Vagina (tissue), 2 donors: ENCODE measurements at regions not wholly inside any gene's neighbourhood (a gene's known extent, or its start where the extent isn't known, plus 50 kb on each side); places are given as distances from the start of the nearest gene placed in this dataset. TPM values are rescaled to one million over a fixed set of nuclear protein-coding genes. Genes with fewer than 3 reads are reported as not detected.

Experiments
- DNase-seq, 2 donors: peaks; one replicate each; pipeline ENCODE4 v3.0.0-alpha.2; 2017; ENCODE audit errors: extremely low spot score in 2 of 2
- H3K27ac ChIP-seq: fragments of 200-600 bp; sonication (generic); one replicate; pipeline ENCODE4 v1.5.1; 2019
- H3K27me3 ChIP-seq: fragments of 200-600 bp; sonication (generic); one replicate; pipeline ENCODE4 v1.5.1; 2019
- H3K36me3 ChIP-seq, 2 donors: fragments of 200-600 bp; sonication (generic); one replicate each; pipeline ENCODE4 v1.5.1; 2017 to 2019
- H3K4me1 ChIP-seq: fragments of 200-600 bp; sonication (generic); one replicate; pipeline ENCODE4 v1.5.1; 2019
- H3K4me3 ChIP-seq, 2 donors: fragments of 200-600 bp; sonication (generic); 1 replicate in 1 of 2; 2 replicates in 1 of 2; pipeline ENCODE4 v1.5.1; 2016 to 2019
- H3K9me3 ChIP-seq: fragments of 200-600 bp; sonication (generic); one replicate; pipeline ENCODE4 v1.5.1; 2019
- CTCF ChIP-seq, 3 experiments: fragments of 450-650 bp in 2 of 3; fragments of 200-600 bp in 1 of 3; sonication (generic) in 1 of 3; IDR thresholded peaks; one replicate each; pipeline ENCODE4 v1.5.1; 2017 to 2019; ENCODE audit warnings: antibody characterized with exemption in 3 of 3, mild to moderate bottlenecking in 2 of 3, moderate library complexity in 2 of 3
- POLR2A ChIP-seq, 2 donors: fragments of 450-650 bp; IDR thresholded peaks; one replicate each; pipeline ENCODE4 v1.6.1; 2017; ENCODE audit warnings: antibody characterized with exemption in 2 of 2, mild to moderate bottlenecking in 2 of 2, moderate library complexity in 2 of 2
- POLR2AphosphoS5 ChIP-seq, 2 donors: sonication (generic); formaldehyde crosslinking; IDR thresholded peaks; one replicate each; pipeline ENCODE4 v1.9.0; 2017; ENCODE audit warnings: antibody characterized with exemption in 2 of 2, mild to moderate bottlenecking in 2 of 2, low read depth in 1 of 2; ENCODE audit not compliant: insufficient read depth in 1 of 2
- intact Hi-C: fragments of 100-400 bp; cut with DNase I; formaldehyde crosslinking; loops from one replicate; pipeline ENCODE4 v1.15.1; 2023
- small RNA-seq: library from RNA; depleted of rRNA; stranded (forward); fragments of <200 nt; gene quantifications from one replicate; pipeline ENCODE3, GENCODE V24; 2016

DNA sequence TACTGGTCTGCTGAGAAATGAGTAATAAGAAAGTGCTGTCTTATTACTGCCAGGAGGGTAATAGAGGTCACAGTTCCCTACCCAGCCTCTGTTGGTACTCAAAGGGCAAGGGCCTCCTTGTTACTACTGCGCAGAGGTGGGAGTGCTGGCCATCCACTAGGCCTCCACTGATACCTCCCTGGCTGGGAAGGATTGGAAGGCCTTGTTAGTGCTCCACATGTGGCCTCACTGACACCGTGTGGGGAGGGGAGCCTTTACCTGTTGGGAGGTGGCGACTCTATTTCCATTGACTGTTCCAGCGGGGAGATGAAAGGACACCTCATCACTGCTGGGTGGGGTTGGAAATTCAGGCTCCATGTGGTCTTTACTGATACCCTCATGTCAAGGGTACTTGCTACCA is 57.8 kb upstream of the USP24 start:
- H3K4me1 ChIP-seq, result peaks cover 10% of the 10 kb centered on the region
- no peaks in the 10 kb centered on the region for H3K9me3 ChIP-seq
- intact Hi-C loops, result no loop called here

More for the DNA sequence above, 57.8 kb upstream of the USP24 start:
- no peaks in the 10 kb centered on the region for H3K27me3 ChIP-seq
- no peak overlapping the region for H3K27ac ChIP-seq
- no peak for DNase-seq
- TF ChIP-seq POLR2A (IDR thresholded peaks at IDR 0.05), result no peak
- no peak for TF ChIP-seq POLR2AphosphoS5 (IDR thresholded peaks at IDR 0.05; ENCODE audit: insufficient read depth in 1 of 2, low read depth in 1 of 2)
- TF ChIP-seq CTCF (IDR thresholded peaks at IDR 0.05), result no peak
- no peak overlapping the region for H3K4me3 ChIP-seq
- H3K36me3 ChIP-seq, result no peaks in the 10 kb centered on the region

Small RNA genes in the stretch of these regions (small RNA-seq; reads per million reads assigned to genes)
- not detected for gene RF00019
- gene RNU6-830P, result not detected
